ENCODE measurements at regions not wholly inside any gene's neighbourhood (a gene's known extent, or its start where the extent isn't known, plus 50 kb on each side); places are given as distances from the start of the nearest gene placed in this dataset.

GRCh38 chr15:69830876-69831275 lies 266.8 kb downstream of the TLE3 start:
- DNase-seq (ENCODE audit: low read depth in 2 of 2, low spot score in 1 of 2): no peak

- no peak for DNase-seq (ENCODE audit: low read depth in 2 of 2, low spot score in 1 of 2)
Observed at GRCh38 chr15:69834267-69834666, 263.4 kb downstream of the TLE3 start.

GRCh38 chr15:69834761-69835160 lies 263.0 kb downstream of the TLE3 start:
- no peak for DNase-seq (ENCODE audit: low read depth in 2 of 2, low spot score in 1 of 2)

GRCh38 chr15:69836048-69836447 lies 261.7 kb downstream of the TLE3 start:
- no peak for DNase-seq (ENCODE audit: low read depth in 2 of 2, low spot score in 1 of 2)

- DNase-seq (ENCODE audit: low read depth in 2 of 2, low spot score in 1 of 2): no peak
Observed at GRCh38 chr15:69836526-69837230, 261.0 kb downstream of the TLE3 start.

- DNase-seq (ENCODE audit: low read depth in 2 of 2, low spot score in 1 of 2): no peak
Observed at GRCh38 chr15:69838338-69838737, 259.4 kb downstream of the TLE3 start.

GRCh38 chr15:69838994-69839393 lies 258.7 kb downstream of the TLE3 start:
- DNase-seq (ENCODE audit: low read depth in 2 of 2, low spot score in 1 of 2): no peak

GRCh38 chr15:69841113-69841828 lies 256.4 kb downstream of the TLE3 start:
- no peak for DNase-seq (ENCODE audit: low read depth in 2 of 2, low spot score in 1 of 2)

GRCh38 chr15:69842851-69843250 lies 254.9 kb downstream of the TLE3 start:
- no peak for DNase-seq (ENCODE audit: low read depth in 2 of 2, low spot score in 1 of 2)

- no peak for DNase-seq (ENCODE audit: low read depth in 2 of 2, low spot score in 1 of 2)
Observed at GRCh38 chr15:69843276-69843899, 254.3 kb downstream of the TLE3 start.

GRCh38 chr15:69843900-69844304 lies 253.8 kb downstream of the TLE3 start:
- no peak for DNase-seq (ENCODE audit: low read depth in 2 of 2, low spot score in 1 of 2)

- no peak for DNase-seq (ENCODE audit: low read depth in 2 of 2, low spot score in 1 of 2)
Observed at GRCh38 chr15:69845159-69845558, 252.6 kb downstream of the TLE3 start.

- DNase-seq (ENCODE audit: low read depth in 2 of 2, low spot score in 1 of 2): no peak
Observed at GRCh38 chr15:69847625-69848024, 250.1 kb downstream of the TLE3 start.

- DNase-seq (ENCODE audit: low read depth in 2 of 2, low spot score in 1 of 2): no peak
Observed at GRCh38 chr15:69848096-69848495, 249.6 kb downstream of the TLE3 start.

GRCh38 chr15:69848551-69849231 lies 249.0 kb downstream of the TLE3 start:
- DNase-seq (ENCODE audit: low read depth in 2 of 2, low spot score in 1 of 2): no peak

GRCh38 chr15:69849232-69849610 lies 248.5 kb downstream of the TLE3 start:
- no peak for DNase-seq (ENCODE audit: low read depth in 2 of 2, low spot score in 1 of 2)

GRCh38 chr15:69852482-69852881 lies 245.2 kb downstream of the TLE3 start:
- DNase-seq (ENCODE audit: low read depth in 2 of 2, low spot score in 1 of 2): no peak

- DNase-seq (ENCODE audit: low read depth in 2 of 2, low spot score in 1 of 2): no peak
Observed at GRCh38 chr15:69852916-69853315, 244.8 kb downstream of the TLE3 start.

GRCh38 chr15:69853544-69853951 lies 244.2 kb downstream of the TLE3 start:
- no peak for DNase-seq (ENCODE audit: low read depth in 2 of 2, low spot score in 1 of 2)

GRCh38 chr15:69854001-69854400 lies 243.7 kb downstream of the TLE3 start:
- no peak for DNase-seq (ENCODE audit: low read depth in 2 of 2, low spot score in 1 of 2)

GRCh38 chr15:69854521-69855181 lies 243.1 kb downstream of the TLE3 start:
- DNase-seq (ENCODE audit: low read depth in 2 of 2, low spot score in 1 of 2): no peak
